H1 (cell line): ENCODE measurements at regions not wholly inside any gene's neighbourhood (a gene's known extent, or its start where the extent isn't known, plus 50 kb on each side); places are given as distances from the start of the nearest gene placed in this dataset.

Experiments
- CTCF ChIA-PET: fragments of 300-600 bp; sonication (Branson Sonifier 250); formaldehyde crosslinking; loops from one replicate; lab custom pipeline; 2021; ENCODE audit not compliant: partially characterized antibody; lab: Charles Lee
- POLR2A ChIA-PET: fragments of 300-600 bp; sonication (Branson Sonifier 250); formaldehyde crosslinking; loops from one replicate; lab custom pipeline; 2021; ENCODE audit warnings: inconsistent platforms; ENCODE audit not compliant: partially characterized antibody; lab: Charles Lee
- DNase-seq, 2 experiments: peaks; one replicate each; pipeline versions ENCODE4 v3.0.0 to v3.0.0-alpha.2; 2010 to 2022; ENCODE audit warnings: low spot score in 2 of 2, low read depth in 1 of 2, mixed read lengths in 1 of 2
- FAIRE-seq: peaks from 2 replicates; lab custom pipeline; 2011; peaks lifted over from hg19 to GRCh38; lab: Jason Lieb, UNC
- H2AFZ ChIP-seq: 2 replicates; pipeline ENCODE4 v1.8.1; 2012; ENCODE audit warnings: low read length, inconsistent platforms
- H2AK5ac ChIP-seq: 2 replicates; pipeline ENCODE4 v1.6.1; 2013; ENCODE audit warnings: low read depth, low read length
- H2BK120ac ChIP-seq: replicated peaks from 2 replicates; pipeline ENCODE3; 2013; ENCODE audit warnings: low read depth, low read length, inconsistent platforms
- H2BK12ac ChIP-seq: 2 replicates; pipeline ENCODE4 v1.6.1; 2013; ENCODE audit warnings: low read depth, low read length
- H2BK15ac ChIP-seq: 2 replicates; pipeline ENCODE4 v1.6.1; 2013; ENCODE audit warnings: low read length
- H2BK20ac ChIP-seq: 2 replicates; pipeline ENCODE4 v1.6.1; 2013; ENCODE audit warnings: low read length
- H2BK5ac ChIP-seq: 2 replicates; pipeline ENCODE4 v1.6.1; 2013; ENCODE audit warnings: low read depth, low read length
- H3K14ac ChIP-seq: 2 replicates; pipeline ENCODE4 v1.6.1; 2013; ENCODE audit warnings: inconsistent platforms; ENCODE audit not compliant: insufficient read length
- H3K18ac ChIP-seq: 2 replicates; pipeline ENCODE4 v1.6.1; 2013; ENCODE audit warnings: low read length; ENCODE audit errors: extremely low read depth
- H3K23ac ChIP-seq: 2 replicates; pipeline ENCODE4 v1.6.1; 2013; ENCODE audit warnings: inconsistent platforms; ENCODE audit not compliant: insufficient read length
- H3K23me2 ChIP-seq: 2 replicates; pipeline ENCODE4 v1.6.1; 2013; ENCODE audit warnings: low read depth, low read length
- H3K27ac ChIP-seq: 2 replicates; pipeline ENCODE4 v1.6.1; 2011; ENCODE audit warnings: low read depth, low read length, inconsistent platforms
- H3K27me3 ChIP-seq, 4 experiments: replicated peaks in 1 of 4; 1 replicate in 1 of 4; 2 replicates in 3 of 4; pipeline versions ENCODE4 v1.6.1 to v1.8.1; 2011 to 2013; ENCODE audit warnings: low read length in 3 of 4, mild to moderate bottlenecking in 3 of 4, inconsistent platforms in 2 of 4, mixed read lengths in 2 of 4, moderate library complexity in 1 of 4; ENCODE audit not compliant: control insufficient read depth in 3 of 4, insufficient read depth in 3 of 4; ENCODE audit errors: extremely low read depth in 1 of 4
- H3K36me3 ChIP-seq, 4 experiments: 2 replicates each; pipeline versions ENCODE4 v1.6.1 to v1.8.1; 2011 to 2013; ENCODE audit warnings: mild to moderate bottlenecking in 4 of 4, low read length in 3 of 4, moderate library complexity in 2 of 4, control low read depth in 1 of 4, inconsistent platforms in 1 of 4; ENCODE audit not compliant: insufficient read depth in 4 of 4, control insufficient read depth in 2 of 4
- H3K4ac ChIP-seq: replicated peaks from 2 replicates; pipeline ENCODE3; 2013; ENCODE audit warnings: low read length, low read depth, mixed read lengths, inconsistent platforms; ENCODE audit not compliant: insufficient read length
- H3K4me1 ChIP-seq, 4 experiments: replicated peaks in 1 of 4; 1 replicate in 1 of 4; 2 replicates in 3 of 4; pipeline versions ENCODE4 v1.6.1 to v1.8.1; 2011 to 2013; ENCODE audit warnings: low read length in 3 of 4, inconsistent platforms in 2 of 4, mixed read lengths in 1 of 4; ENCODE audit not compliant: insufficient read depth in 4 of 4, control insufficient read depth in 3 of 4
- H3K4me2 ChIP-seq, 2 experiments: 2 replicates each; pipeline versions ENCODE4 v1.6.1 to v1.8.1; 2011 to 2013; ENCODE audit warnings: low read depth in 2 of 2, low read length in 2 of 2, control low read depth in 1 of 2, inconsistent platforms in 1 of 2, mild to moderate bottlenecking in 1 of 2; ENCODE audit not compliant: insufficient read depth in 1 of 2
- H3K4me3 ChIP-seq, 4 experiments: fragments of 200-600, 300-600 bp in 1 of 4; sonication (generic), shearing (Covaris generic), sonication (Bioruptor Twin) in 1 of 4; 2 replicates each; pipeline versions ENCODE4 v1.5.1 to v1.8.1; 2011 to 2016; ENCODE audit warnings: low read length in 4 of 4, low read depth in 3 of 4, control low read depth in 2 of 4, inconsistent platforms in 2 of 4, mild to moderate bottlenecking in 2 of 4, mixed read lengths in 1 of 4, moderate library complexity in 1 of 4; ENCODE audit not compliant: insufficient read depth in 2 of 4; ENCODE audit errors: extremely low read depth in 1 of 4
- H3K56ac ChIP-seq: replicated peaks from 2 replicates; pipeline ENCODE3; 2013; ENCODE audit warnings: low read depth, mild to moderate bottlenecking, mixed read lengths, low read length, inconsistent platforms; ENCODE audit not compliant: insufficient read length
- H3K79me1 ChIP-seq: 2 replicates; pipeline ENCODE4 v1.6.1; 2013; ENCODE audit warnings: low read depth, low read length, control low read depth
- H3K79me2 ChIP-seq, 2 experiments: 2 replicates each; pipeline versions ENCODE4 v1.6.1 to v1.8.1; 2012 to 2013; ENCODE audit warnings: low read length in 2 of 2, mild to moderate bottlenecking in 2 of 2, inconsistent platforms in 1 of 2; ENCODE audit not compliant: insufficient read depth in 2 of 2, control insufficient read depth in 1 of 2
- H3K9ac ChIP-seq, 4 experiments: replicated peaks in 1 of 4; 1 replicate in 1 of 4; 2 replicates in 3 of 4; pipeline versions ENCODE4 v1.6.1 to v1.8.1; 2011 to 2013; ENCODE audit warnings: low read depth in 3 of 4, low read length in 3 of 4, control low read depth in 2 of 4, mild to moderate bottlenecking in 2 of 4, moderate library complexity in 2 of 4, inconsistent platforms in 1 of 4; ENCODE audit errors: extremely low read depth in 1 of 4
- H3K9me3 ChIP-seq, 2 experiments: 2 replicates each; pipeline versions ENCODE4 v1.6.1 to v1.8.1; 2012 to 2013; ENCODE audit warnings: mild to moderate bottlenecking in 2 of 2, moderate library complexity in 2 of 2, control low read depth in 1 of 2, inconsistent platforms in 1 of 2, low read depth in 1 of 2, low read length in 1 of 2, mixed read lengths in 1 of 2; ENCODE audit not compliant: insufficient read depth in 2 of 2
- H4K20me1 ChIP-seq, 2 experiments: replicated peaks in 1 of 2; 2 replicates each; pipeline versions ENCODE3 to v1.8.1; 2011 to 2013; ENCODE audit warnings: inconsistent platforms in 2 of 2, low read length in 2 of 2, mild to moderate bottlenecking in 1 of 2; ENCODE audit not compliant: insufficient read depth in 2 of 2, control insufficient read depth in 1 of 2
- H4K5ac ChIP-seq: 2 replicates; pipeline ENCODE4 v1.6.1; 2013; ENCODE audit warnings: low read length, low read depth, mixed read lengths, inconsistent platforms; ENCODE audit not compliant: insufficient read length
- H4K8ac ChIP-seq: 2 replicates; pipeline ENCODE4 v1.8.0; 2013; ENCODE audit warnings: mild to moderate bottlenecking, moderate library complexity, low read length, inconsistent platforms; ENCODE audit not compliant: insufficient read depth; ENCODE audit errors: extremely low read depth
- H4K91ac ChIP-seq: replicated peaks from 2 replicates; pipeline ENCODE3; 2013; ENCODE audit warnings: low read length, mixed read lengths, inconsistent platforms; ENCODE audit not compliant: insufficient read length
- ASH2L ChIP-seq: fragments of 200-600, 300-600 bp; sonication (generic); IDR thresholded peaks from one replicate; pipeline ENCODE4 v1.7.1; 2017; ENCODE audit warnings: low read length
- CHD1 ChIP-seq: IDR thresholded peaks from 2 replicates; pipeline ENCODE4 v1.6.1; 2012; ENCODE audit warnings: low read depth, low read length, improper control_type of control experiment
- EGR1 ChIP-seq: IDR thresholded peaks from 2 replicates; pipeline ENCODE4 v1.6.1; 2011; ENCODE audit warnings: low read depth, low read length, borderline replicate concordance
- JUN ChIP-seq: IDR thresholded peaks from 2 replicates; pipeline ENCODE4 v1.6.1; 2011; ENCODE audit warnings: low read depth, mild to moderate bottlenecking, improper control_type of control experiment, low read length
- PHF8 ChIP-seq: fragments of 200-600 bp; sonication (generic); conservative IDR thresholded peaks from 2 replicates; pipeline ENCODE4 v1.7.1; 2012; ENCODE audit warnings: low read depth, mild to moderate bottlenecking, inconsistent platforms, low read length, moderate library complexity
- POLR2A ChIP-seq, 2 experiments: IDR thresholded peaks; 1 replicate in 1 of 2; 2 replicates in 1 of 2; pipeline ENCODE4 v1.6.1; 2011; ENCODE audit warnings: low read depth in 2 of 2, low read length in 2 of 2, mild to moderate bottlenecking in 2 of 2; ENCODE audit errors: control extremely low read depth in 1 of 2
- POLR2AphosphoS5 ChIP-seq: IDR thresholded peaks from 2 replicates; pipeline ENCODE4 v1.6.1; 2011; ENCODE audit warnings: low read depth, low read length
- POU5F1 ChIP-seq: IDR thresholded peaks from 2 replicates; pipeline ENCODE4 v1.6.1; 2011; ENCODE audit warnings: low read depth, mild to moderate bottlenecking, low read length, moderate library complexity
- RBBP5 ChIP-seq: IDR thresholded peaks from 2 replicates; pipeline ENCODE4 v1.7.1; 2012; ENCODE audit warnings: low read depth, mild to moderate bottlenecking, inconsistent platforms, low read length, moderate library complexity, borderline replicate concordance
- SP4 ChIP-seq: IDR thresholded peaks from 2 replicates; pipeline ENCODE4 v1.6.1; 2012; ENCODE audit warnings: low read length, inconsistent platforms
- TAF1 ChIP-seq: IDR thresholded peaks from 2 replicates; pipeline ENCODE4 v1.6.1; 2011; ENCODE audit warnings: mild to moderate bottlenecking, low read depth, low read length
- YY1 ChIP-seq: IDR thresholded peaks from 2 replicates; pipeline ENCODE4 v1.6.1; 2011; ENCODE audit warnings: low read depth, mild to moderate bottlenecking, low read length
- WGBS, 2 experiments: shearing (Covaris generic) in 1 of 2; methylation state at CpG; one replicate each; pipeline versions ENCODE4 v1.1.6 to v1.1.7; 2013 to 2015; ENCODE audit warnings: low lambda C conversion rate in 2 of 2, mixed read lengths in 2 of 2, inconsistent platforms in 1 of 2, low coverage in 1 of 2, missing lambda C conversion rate in 1 of 2; ENCODE audit not compliant: insufficient replicate concordance in 2 of 2, insufficient coverage in 1 of 2, insufficient read length in 1 of 2; ENCODE audit errors: extremely low coverage in 1 of 2, missing lambda C conversion rate in 1 of 2; 5-methylcytosine and 5-hydroxymethylcytosine counted together

DNA sequence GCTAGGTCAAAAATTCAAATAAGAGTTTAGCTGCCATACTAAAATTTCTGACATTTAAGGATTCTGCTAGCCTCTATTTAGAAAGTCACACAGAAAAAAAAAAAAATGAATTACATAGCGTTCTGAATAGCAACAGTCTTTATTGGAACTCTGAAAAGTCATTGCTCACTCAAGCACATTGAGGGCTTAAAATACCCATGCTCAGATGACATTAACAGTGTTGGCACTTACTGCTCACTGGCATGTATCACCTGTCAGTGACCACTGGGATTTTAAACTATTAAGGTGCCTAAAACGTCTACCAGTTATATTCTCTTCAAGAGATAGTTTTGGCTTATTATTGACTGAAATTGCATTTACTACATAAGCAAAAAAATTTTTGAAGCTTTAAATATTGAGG, 468.0 kb upstream of the SPHKAP start:
- Histone ChIP-seq H3K36me3 (no peaks in the 10 kb centered on the region), H2AK5ac (no peak overlapping the region), H2BK12ac (no peak overlapping the region), H2BK15ac (no peak overlapping the region), H4K5ac (no peak overlapping the region), H2BK120ac (no peak overlapping the region), H3K4ac (no peak overlapping the region), H4K8ac (no peak overlapping the region), H3K14ac (no peak overlapping the region), H3K27me3 (no peaks in the 10 kb centered on the region), H4K91ac (no peak overlapping the region), H3K23me2 (no peaks in the 10 kb centered on the region), H3K18ac (no peak overlapping the region), H3K56ac (no peak overlapping the region), H3K79me1 (no peaks in the 10 kb centered on the region), H2BK5ac (no peak overlapping the region), H2BK20ac (no peak overlapping the region), H3K27ac (no peak overlapping the region), H3K4me1 (no peaks in the 10 kb centered on the region), H3K9me3 (no peaks in the 10 kb centered on the region), H3K4me3 (no peak overlapping the region), H3K4me2 (no peak overlapping the region), H3K79me2 (no peaks in the 10 kb centered on the region), H2AFZ (no peak overlapping the region), H3K9ac (no peak overlapping the region), H4K20me1 (no peaks in the 10 kb centered on the region), H3K23ac (no peak overlapping the region)
- ChIA-PET CTCF (interaction anchor here (1.3 kb wide), 1 partner anchor 9 kb away, joined by 7 read pairs; no protein-coding TSS in a partner anchor), POLR2A (no interaction called here)
- FAIRE-seq (no peak), DNase-seq (no peak)
- TF ChIP-seq PHF8, result no peak
- no peak for TF ChIP-seq CHD1
- no peak for TF ChIP-seq EGR1
- TF ChIP-seq ASH2L, result no peak
- TF ChIP-seq SP4, result no peak
- TF ChIP-seq POLR2A (IDR thresholded peaks at IDR 0.05; ENCODE audit: control extremely low read depth in 1 of 2, low read depth in 2 of 2, low read length in 2 of 2), result no peak
- no peak for TF ChIP-seq YY1
- no peak for TF ChIP-seq RBBP5
- no peak for TF ChIP-seq POU5F1
- no peak for TF ChIP-seq JUN
- no peak for TF ChIP-seq TAF1
- TF ChIP-seq POLR2AphosphoS5, result no peak
- WGBS, 2 experiments, result 82% methylated on average over 2 of the region's 2 CpGs; no CpG with 5 or more reads in 1 of the 2 experiments
